Fibroblast of mammary gland (primary cell): ENCODE measurements at regions not wholly inside any gene's neighbourhood (a gene's known extent, or its start where the extent isn't known, plus 50 kb on each side); places are given as distances from the start of the nearest gene placed in this dataset.

Source experiments
- DNase-seq: peaks from one replicate; pipeline ENCODE4 v3.0.0-alpha.2; 2010; ENCODE audit warnings: low read depth
- H3K4me3 ChIP-seq: 2 replicates; pipeline ENCODE4 v1.5.1; 2011; ENCODE audit warnings: low read depth, mild to moderate bottlenecking, low read length, moderate library complexity; ENCODE audit not compliant: control insufficient read depth
- CTCF ChIP-seq: conservative IDR thresholded peaks from 2 replicates; pipeline ENCODE4 v1.5.1; 2011; ENCODE audit warnings: low read depth, low read length, inconsistent platforms; ENCODE audit not compliant: control insufficient read depth, insufficient read depth

GRCh38 chr6:121809211-121809610 is 373.8 kb downstream of the GJA1 start:
- no peak for DNase-seq
- TF ChIP-seq CTCF, result no peak
- H3K4me3 ChIP-seq, result no peak overlapping the region

- H3K4me3 ChIP-seq, result no peak overlapping the region
- no peak for DNase-seq
- TF ChIP-seq CTCF, result no peak
Observed at GRCh38 chr6:121810158-121811032, 374.9 kb downstream of the GJA1 start.

GRCh38 chr6:121811106-121811505 is 375.7 kb downstream of the GJA1 start:
- no peak for TF ChIP-seq CTCF
- DNase-seq, result no peak
- H3K4me3 ChIP-seq, result no peak overlapping the region

- TF ChIP-seq CTCF, result no peak
- H3K4me3 ChIP-seq, result no peak overlapping the region
- DNase-seq, result peak; percentile 50
Observed at GRCh38 chr6:121816361-121816760, 380.9 kb downstream of the GJA1 start.

- no peak overlapping the region for H3K4me3 ChIP-seq
- no peak for TF ChIP-seq CTCF
- no peak for DNase-seq
Observed at GRCh38 chr6:121816906-121817540, 381.6 kb downstream of the GJA1 start.

- H3K4me3 ChIP-seq, result no peak overlapping the region
- no peak for TF ChIP-seq CTCF
- peak; percentile 68 for DNase-seq
Observed at GRCh38 chr6:121823437-121823851, 388.0 kb downstream of the GJA1 start.
